ENCODE measurements at regions not wholly inside any gene's neighbourhood (a gene's known extent, or its start where the extent isn't known, plus 50 kb on each side); places are given as distances from the start of the nearest gene placed in this dataset.
A peak's percentile ranks its signal among the peaks of the same experiment; 100 is the strongest.
"Not testable (repeated sequence)": the region's sequence is repeated elsewhere in the genome, so short reads cannot be mapped to it uniquely, and the experiment has no call there.

DNA sequence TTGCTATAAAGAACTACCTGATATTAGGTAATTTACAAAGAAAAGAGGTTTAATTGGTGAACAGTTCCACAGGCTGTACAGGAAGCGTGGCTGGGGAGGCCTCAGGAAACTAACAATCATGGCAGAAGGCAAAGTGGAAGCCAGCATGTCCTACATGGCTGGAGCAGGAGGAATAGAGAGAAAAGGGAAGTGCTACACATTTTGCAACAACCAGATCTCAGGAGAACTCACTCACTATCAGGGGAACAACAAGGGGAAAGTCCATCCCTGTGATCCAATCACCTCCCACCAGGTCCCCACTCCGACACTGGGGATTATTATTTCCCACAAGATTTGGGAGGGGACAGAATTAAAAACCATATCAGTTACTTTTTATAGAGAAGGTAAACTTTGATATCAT, 273.5 kb upstream of the MMADHC start:
- no peak overlapping the region for H3K4me3 ChIP-seq (ENCODE audit: low read depth, low read length)
- DNase-seq (ENCODE audit: low read depth): no peak
- TF ChIP-seq, protein P1, sequence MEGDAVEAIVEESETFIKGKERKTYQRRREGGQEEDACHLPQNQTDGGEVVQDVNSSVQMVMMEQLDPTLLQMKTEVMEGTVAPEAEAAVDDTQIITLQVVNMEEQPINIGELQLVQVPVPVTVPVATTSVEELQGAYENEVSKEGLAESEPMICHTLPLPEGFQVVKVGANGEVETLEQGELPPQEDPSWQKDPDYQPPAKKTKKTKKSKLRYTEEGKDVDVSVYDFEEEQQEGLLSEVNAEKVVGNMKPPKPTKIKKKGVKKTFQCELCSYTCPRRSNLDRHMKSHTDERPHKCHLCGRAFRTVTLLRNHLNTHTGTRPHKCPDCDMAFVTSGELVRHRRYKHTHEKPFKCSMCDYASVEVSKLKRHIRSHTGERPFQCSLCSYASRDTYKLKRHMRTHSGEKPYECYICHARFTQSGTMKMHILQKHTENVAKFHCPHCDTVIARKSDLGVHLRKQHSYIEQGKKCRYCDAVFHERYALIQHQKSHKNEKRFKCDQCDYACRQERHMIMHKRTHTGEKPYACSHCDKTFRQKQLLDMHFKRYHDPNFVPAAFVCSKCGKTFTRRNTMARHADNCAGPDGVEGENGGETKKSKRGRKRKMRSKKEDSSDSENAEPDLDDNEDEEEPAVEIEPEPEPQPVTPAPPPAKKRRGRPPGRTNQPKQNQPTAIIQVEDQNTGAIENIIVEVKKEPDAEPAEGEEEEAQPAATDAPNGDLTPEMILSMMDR (IDR thresholded peaks at IDR 0.05; ENCODE audit: insufficient read depth, low read depth, low read length): no peak

DNA sequence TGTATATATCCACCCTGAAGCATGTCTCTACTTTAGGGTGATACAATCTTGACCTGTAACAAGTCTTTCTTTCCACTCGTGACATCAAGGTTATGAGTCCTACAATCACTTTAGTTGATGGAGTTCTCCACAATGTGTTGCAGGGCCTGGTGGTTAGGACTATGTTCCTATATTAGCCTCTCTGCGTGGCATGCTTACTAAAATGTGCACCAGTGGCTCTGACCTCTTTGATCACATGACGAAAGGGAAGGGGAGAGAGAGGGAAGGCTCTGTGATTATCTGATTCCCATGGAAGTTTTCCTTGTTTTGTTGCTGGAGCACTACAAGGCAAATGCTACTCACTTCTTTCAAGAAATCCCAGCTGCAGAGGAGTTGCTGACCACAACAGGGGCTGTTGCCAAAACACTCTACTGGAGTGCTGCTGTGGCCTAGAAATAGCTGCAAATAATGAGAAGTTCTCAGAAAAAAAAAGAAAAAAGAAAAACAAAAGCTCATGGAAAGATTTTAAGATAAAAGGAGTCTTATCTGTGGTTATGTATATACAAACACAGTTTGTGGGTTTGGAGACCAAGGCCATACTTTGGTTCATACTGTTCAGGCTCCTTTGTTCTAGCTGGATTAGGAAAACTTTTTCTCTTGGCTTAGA, 272.8 kb upstream of the MMADHC start:
- H3K4me3 ChIP-seq (ENCODE audit: low read depth, low read length): no peak overlapping the region
- TF ChIP-seq, protein P1 (IDR thresholded peaks at IDR 0.05; ENCODE audit: insufficient read depth, low read depth, low read length): no peak
- peak; percentile 94 for DNase-seq (ENCODE audit: low read depth)

DNA sequence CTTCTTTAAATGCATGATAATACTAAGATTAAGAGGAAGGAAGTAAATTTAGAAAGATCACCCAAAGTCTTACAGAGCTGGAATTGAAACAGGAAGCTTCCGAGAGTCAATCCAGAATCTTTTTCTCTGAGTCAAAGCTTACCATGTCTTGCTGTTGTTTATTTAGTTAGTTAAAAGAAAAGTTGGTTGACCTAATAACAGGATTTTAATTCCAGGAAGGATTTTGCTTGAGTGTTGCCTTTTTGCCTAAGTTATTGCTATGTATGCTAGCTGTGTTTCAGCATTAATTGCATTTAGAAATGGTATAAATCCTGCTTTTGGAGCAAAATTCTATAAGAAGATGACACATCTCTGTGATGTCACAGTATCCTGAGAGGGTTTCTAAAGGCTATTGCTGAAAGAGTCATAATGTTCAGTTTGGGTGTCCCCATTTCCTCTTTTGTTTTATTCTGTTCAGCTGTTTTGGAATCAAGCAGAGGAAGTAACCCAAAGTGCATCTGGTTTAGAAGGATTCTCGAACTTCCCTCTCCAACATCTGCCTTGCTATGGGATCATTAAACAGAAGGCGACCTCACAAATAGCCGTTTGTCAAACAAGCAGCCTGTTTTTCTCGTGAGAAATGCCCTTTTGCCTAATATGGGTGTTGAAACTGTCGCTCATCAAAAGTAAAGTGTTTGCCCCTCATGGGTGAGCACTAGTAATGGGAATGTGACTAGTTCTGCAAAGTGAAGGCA, 271.5 kb upstream of the MMADHC start:
- no peak overlapping the region for H3K4me3 ChIP-seq (ENCODE audit: low read depth, low read length)
- DNase-seq (ENCODE audit: low read depth): peak; percentile 85
- TF ChIP-seq, protein P1 (IDR thresholded peaks at IDR 0.05; ENCODE audit: insufficient read depth, low read depth, low read length): no peak

DNA sequence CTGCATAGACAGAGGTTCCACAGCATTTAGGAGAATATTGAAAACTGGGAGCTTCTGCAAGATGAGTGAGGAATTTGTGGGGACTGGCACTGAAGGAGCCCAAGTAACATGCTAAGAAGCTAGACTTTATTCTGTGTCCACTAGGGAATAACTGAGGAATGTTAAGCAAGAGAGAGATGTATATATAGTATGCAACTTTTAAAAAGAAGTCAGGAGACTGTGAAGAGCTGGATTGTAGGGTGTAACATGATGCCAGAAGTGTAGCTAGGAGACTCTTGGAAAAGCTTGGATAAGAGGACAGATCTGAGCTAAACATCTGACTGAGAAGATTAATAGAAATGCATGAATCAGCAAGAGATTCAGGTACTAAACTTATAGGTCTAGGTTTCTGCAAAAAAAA, 270.6 kb upstream of the MMADHC start:
- peak; percentile 52 for DNase-seq (ENCODE audit: low read depth)
- no peak overlapping the region for H3K4me3 ChIP-seq (ENCODE audit: low read depth, low read length)
- TF ChIP-seq, protein P1 (IDR thresholded peaks at IDR 0.05; ENCODE audit: insufficient read depth, low read depth, low read length): no peak

DNA sequence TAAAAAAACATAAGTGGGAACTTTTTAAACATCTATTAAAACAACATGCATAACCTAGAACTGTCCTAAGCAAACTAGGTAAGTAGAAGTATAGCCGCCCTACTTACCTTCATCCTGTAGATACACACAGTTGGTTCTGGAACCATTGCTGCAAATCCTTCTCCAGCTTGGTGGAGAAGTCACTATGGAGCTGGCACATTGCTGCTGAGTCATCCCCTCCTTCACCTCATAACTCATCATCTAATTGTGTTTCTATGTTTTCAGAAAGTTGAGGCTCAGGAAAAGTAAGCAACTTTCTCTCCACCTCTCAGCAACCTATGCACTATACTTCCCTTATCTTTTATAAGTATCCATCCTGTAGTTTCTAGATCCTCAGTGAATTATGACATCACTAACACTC, 269.8 kb upstream of the MMADHC start:
- DNase-seq (ENCODE audit: low read depth): peak; percentile 33
- TF ChIP-seq, protein P1 (IDR thresholded peaks at IDR 0.05; ENCODE audit: insufficient read depth, low read depth, low read length): no peak

DNA sequence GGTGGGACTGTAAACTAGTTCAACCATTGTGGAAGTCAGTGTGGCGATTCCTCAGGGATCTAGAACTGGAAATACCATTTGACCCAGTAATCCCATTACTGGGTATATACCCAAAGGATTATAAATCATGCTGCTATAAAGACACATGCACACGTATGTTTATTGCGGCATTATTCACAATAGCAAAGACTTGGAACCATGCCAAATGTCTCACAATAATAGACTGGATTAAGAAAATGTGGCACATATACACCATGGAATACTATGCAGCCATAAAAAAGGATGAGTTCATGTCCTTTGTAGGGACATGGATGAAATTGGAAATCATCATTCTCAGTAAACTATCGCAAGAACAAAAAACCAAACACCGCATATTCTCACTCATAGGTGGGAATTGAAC, 268.3 kb upstream of the MMADHC start:
- not testable (repeated sequence) for H3K4me3 ChIP-seq (ENCODE audit: low read depth, low read length); DNase-seq (ENCODE audit: low read depth)

More for the DNA sequence above, 269.8 kb upstream of the MMADHC start:
- H3K4me3 ChIP-seq (ENCODE audit: low read depth, low read length): no peak overlapping the region

DNA sequence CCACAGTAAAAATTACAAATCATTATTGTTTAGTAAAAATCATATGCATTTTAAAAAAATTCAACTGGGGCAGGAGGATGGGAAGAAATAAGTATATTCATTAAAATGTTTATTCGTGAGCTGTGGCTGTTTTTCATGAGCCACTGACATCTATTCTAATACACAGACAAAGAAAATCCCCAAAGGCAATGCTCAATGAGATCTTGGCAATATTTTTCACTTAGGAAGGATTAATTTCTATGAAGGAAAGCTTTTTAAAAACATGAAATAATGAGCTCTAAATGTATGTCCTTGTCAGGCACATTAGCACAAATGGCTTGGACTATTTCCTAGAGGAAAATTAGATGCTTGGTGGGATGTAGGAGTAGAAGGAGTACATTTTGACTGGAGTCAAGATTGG, 262.0 kb upstream of the MMADHC start:
- no peak for DNase-seq (ENCODE audit: low read depth)

More for the DNA sequence above, 262.0 kb upstream of the MMADHC start:
- TF ChIP-seq, protein P1 (IDR thresholded peaks at IDR 0.05; ENCODE audit: insufficient read depth, low read depth, low read length): no peak
- no peak overlapping the region for H3K4me3 ChIP-seq (ENCODE audit: low read depth, low read length)
